ENCODE measurements at regions not wholly inside any gene's neighbourhood (a gene's known extent, or its start where the extent isn't known, plus 50 kb on each side); places are given as distances from the start of the nearest gene placed in this dataset.

DNA sequence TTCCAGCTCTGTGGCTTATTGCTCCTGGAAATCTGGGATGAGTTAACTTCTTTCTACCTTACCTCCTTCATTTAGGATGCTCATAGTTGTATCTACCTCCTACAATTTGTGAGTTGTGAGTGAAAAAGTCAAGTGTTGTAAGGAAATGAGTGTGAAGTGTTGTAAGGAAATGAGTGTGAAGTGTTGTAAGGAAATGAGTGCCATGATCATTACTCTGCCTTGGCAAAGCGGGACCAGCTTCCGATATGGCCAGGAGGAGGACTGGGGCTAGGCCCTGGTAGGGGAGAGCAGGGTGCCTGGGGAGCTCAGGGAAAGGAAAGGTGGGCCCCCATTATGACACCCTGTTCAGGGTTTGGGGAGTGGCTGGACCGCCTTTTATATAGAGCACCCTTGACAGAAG, 435.2 kb downstream of the FGF9 start:
- H3K4me1 ChIP-seq (ENCODE audit: insufficient read depth, low read length, severe bottlenecking): no peaks in the 10 kb centered on the region
- no peaks in the 10 kb centered on the region for H3K27me3 ChIP-seq (ENCODE audit: insufficient read depth, low read length)
- no peaks in the 10 kb centered on the region for H3F3A ChIP-seq (ENCODE audit: insufficient read depth, low read length)

DNA sequence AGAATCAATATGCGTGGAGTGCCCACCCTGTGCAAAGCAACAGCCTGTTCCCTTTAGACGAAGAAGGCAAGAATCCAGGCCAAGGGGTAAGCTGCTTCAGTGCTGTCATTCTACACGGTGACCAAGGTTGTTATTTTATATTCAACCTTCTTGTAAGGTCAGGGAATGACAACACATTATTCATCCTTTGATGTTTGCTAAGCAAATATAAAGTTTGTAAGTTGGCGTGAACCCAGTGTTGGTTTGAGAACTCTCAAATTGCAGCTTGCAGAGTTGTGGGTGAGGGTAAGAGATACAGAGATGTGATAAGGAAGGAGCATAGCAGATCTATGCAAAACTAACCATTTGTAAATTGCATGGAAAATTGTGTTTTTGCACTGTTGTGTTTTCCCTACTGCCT, 436.7 kb downstream of the FGF9 start:
- no peaks in the 10 kb centered on the region for H3K9me2 ChIP-seq (ENCODE audit: low read depth, low read length)
- H3K27ac ChIP-seq (ENCODE audit: low read depth, low read length, poor library complexity, severe bottlenecking): no peak overlapping the region
- H3K4me2 ChIP-seq (ENCODE audit: low read length): no peak overlapping the region
- TF ChIP-seq, protein P1, sequence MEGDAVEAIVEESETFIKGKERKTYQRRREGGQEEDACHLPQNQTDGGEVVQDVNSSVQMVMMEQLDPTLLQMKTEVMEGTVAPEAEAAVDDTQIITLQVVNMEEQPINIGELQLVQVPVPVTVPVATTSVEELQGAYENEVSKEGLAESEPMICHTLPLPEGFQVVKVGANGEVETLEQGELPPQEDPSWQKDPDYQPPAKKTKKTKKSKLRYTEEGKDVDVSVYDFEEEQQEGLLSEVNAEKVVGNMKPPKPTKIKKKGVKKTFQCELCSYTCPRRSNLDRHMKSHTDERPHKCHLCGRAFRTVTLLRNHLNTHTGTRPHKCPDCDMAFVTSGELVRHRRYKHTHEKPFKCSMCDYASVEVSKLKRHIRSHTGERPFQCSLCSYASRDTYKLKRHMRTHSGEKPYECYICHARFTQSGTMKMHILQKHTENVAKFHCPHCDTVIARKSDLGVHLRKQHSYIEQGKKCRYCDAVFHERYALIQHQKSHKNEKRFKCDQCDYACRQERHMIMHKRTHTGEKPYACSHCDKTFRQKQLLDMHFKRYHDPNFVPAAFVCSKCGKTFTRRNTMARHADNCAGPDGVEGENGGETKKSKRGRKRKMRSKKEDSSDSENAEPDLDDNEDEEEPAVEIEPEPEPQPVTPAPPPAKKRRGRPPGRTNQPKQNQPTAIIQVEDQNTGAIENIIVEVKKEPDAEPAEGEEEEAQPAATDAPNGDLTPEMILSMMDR (IDR thresholded peaks at IDR 0.05; ENCODE audit: low read length): no peak
- no peak for TF ChIP-seq EZH2 (IDR thresholded peaks at IDR 0.05; ENCODE audit: borderline replicate concordance, low read length)
- no peak overlapping the region for H3K9ac ChIP-seq (ENCODE audit: low read length)
- no peaks in the 10 kb centered on the region for H3K9me3 ChIP-seq (ENCODE audit: low read length)
- no peaks in the 10 kb centered on the region for H4K20me1 ChIP-seq (ENCODE audit: insufficient read depth, low read length)
- no peaks in the 10 kb centered on the region for H3K27me3 ChIP-seq (ENCODE audit: insufficient read depth, low read length)
- no peaks in the 10 kb centered on the region for H3F3A ChIP-seq (ENCODE audit: insufficient read depth, low read length)
- H2AFZ ChIP-seq (ENCODE audit: low read length): no peak overlapping the region
- H3K79me2 ChIP-seq (ENCODE audit: insufficient read depth, low read length): no peaks in the 10 kb centered on the region
- no peak overlapping the region for H3K4me3 ChIP-seq (ENCODE audit: low read depth, low read length, poor library complexity, severe bottlenecking)
- no peaks in the 10 kb centered on the region for H3K36me3 ChIP-seq (ENCODE audit: insufficient read depth, low read length)
- H3K4me1 ChIP-seq (ENCODE audit: insufficient read depth, low read length, severe bottlenecking): no peaks in the 10 kb centered on the region

More for the DNA sequence above, 435.2 kb downstream of the FGF9 start:
- H3K4me3 ChIP-seq (ENCODE audit: low read depth, low read length, poor library complexity, severe bottlenecking): no peak overlapping the region
- no peaks in the 10 kb centered on the region for H3K9me2 ChIP-seq (ENCODE audit: low read depth, low read length)
- H3K9me3 ChIP-seq (ENCODE audit: low read length): no peaks in the 10 kb centered on the region
- no peak overlapping the region for H3K4me2 ChIP-seq (ENCODE audit: low read length)
- no peak overlapping the region for H3K9ac ChIP-seq (ENCODE audit: low read length)
- H2AFZ ChIP-seq (ENCODE audit: low read length): no peak overlapping the region
- TF ChIP-seq, protein P1 (IDR thresholded peaks at IDR 0.05; ENCODE audit: low read length): no peak
- TF ChIP-seq EZH2 (IDR thresholded peaks at IDR 0.05; ENCODE audit: borderline replicate concordance, low read length): no peak
- no peaks in the 10 kb centered on the region for H4K20me1 ChIP-seq (ENCODE audit: insufficient read depth, low read length)
- H3K79me2 ChIP-seq (ENCODE audit: insufficient read depth, low read length): no peaks in the 10 kb centered on the region
- H3K36me3 ChIP-seq (ENCODE audit: insufficient read depth, low read length): no peaks in the 10 kb centered on the region
- H3K27ac ChIP-seq (ENCODE audit: low read depth, low read length, poor library complexity, severe bottlenecking): no peak overlapping the region

DNA sequence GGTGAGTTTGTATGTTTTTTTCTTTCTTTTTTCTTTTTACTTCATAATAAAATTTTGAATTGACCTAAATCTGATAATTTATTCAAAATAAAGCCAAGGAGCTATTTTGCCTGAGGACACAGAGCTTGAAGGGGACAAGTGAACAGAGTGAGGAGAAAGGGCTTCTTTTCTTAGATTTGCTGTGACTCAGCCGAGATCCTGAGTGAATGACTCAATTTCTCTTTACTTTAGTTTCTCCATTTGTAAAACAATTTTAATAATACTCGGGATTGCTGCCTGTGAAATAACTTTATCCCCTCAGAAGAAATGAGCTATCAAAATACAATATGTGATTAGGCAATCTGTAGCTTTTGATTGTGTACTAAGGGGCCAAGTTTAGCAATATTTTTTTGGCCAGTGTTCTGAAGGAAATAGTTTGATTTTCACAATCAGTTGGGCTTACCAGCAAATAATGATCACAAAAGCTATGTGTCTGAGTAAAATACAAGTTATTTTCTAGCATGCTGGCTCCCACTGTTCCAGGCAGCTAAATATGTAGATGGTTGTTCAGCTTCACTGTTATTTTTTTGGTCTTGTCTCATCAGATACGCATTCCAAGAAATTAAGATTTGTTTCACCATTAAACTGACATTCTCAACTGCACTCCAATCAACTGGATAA, 437.5 kb downstream of the FGF9 start:
- H3K79me2 ChIP-seq (ENCODE audit: insufficient read depth, low read length): no peaks in the 10 kb centered on the region
- TF ChIP-seq EZH2 (IDR thresholded peaks at IDR 0.05; ENCODE audit: borderline replicate concordance, low read length): no peak
- TF ChIP-seq, protein P1 (IDR thresholded peaks at IDR 0.05; ENCODE audit: low read length): no peak
- no peaks in the 10 kb centered on the region for H3K9me3 ChIP-seq (ENCODE audit: low read length)
- H3K4me2 ChIP-seq (ENCODE audit: low read length): no peak overlapping the region
- no peak overlapping the region for H2AFZ ChIP-seq (ENCODE audit: low read length)
- H3K4me3 ChIP-seq (ENCODE audit: low read depth, low read length, poor library complexity, severe bottlenecking): no peak overlapping the region
- H3F3A ChIP-seq (ENCODE audit: insufficient read depth, low read length): no peaks in the 10 kb centered on the region
- H3K9me2 ChIP-seq (ENCODE audit: low read depth, low read length): no peaks in the 10 kb centered on the region
- no peaks in the 10 kb centered on the region for H3K27me3 ChIP-seq (ENCODE audit: insufficient read depth, low read length)
- H3K36me3 ChIP-seq (ENCODE audit: insufficient read depth, low read length): no peaks in the 10 kb centered on the region
- no peaks in the 10 kb centered on the region for H3K4me1 ChIP-seq (ENCODE audit: insufficient read depth, low read length, severe bottlenecking)
- H3K27ac ChIP-seq (ENCODE audit: low read depth, low read length, poor library complexity, severe bottlenecking): no peak overlapping the region
- no peak overlapping the region for H3K9ac ChIP-seq (ENCODE audit: low read length)
- no peaks in the 10 kb centered on the region for H4K20me1 ChIP-seq (ENCODE audit: insufficient read depth, low read length)
